HFFc6 (cell line): ENCODE measurements at regions not wholly inside any gene's neighbourhood (a gene's known extent, or its start where the extent isn't known, plus 50 kb on each side); places are given as distances from the start of the nearest gene placed in this dataset.

Source experiments
- DNase-seq: peaks from one replicate; pipeline ENCODE4 v3.0.0-alpha.2; 2018
- H3K27ac Mint-ChIP-seq: 2 replicates; pipeline ENCODE4 v1.8.0; 2020; ENCODE audit warnings: mild to moderate bottlenecking, mixed read lengths
- H3K27me3 Mint-ChIP-seq: 2 replicates; pipeline ENCODE4 v1.8.0; 2021; ENCODE audit warnings: mild to moderate bottlenecking, moderate library complexity, mixed read lengths; ENCODE audit not compliant: insufficient read depth
- H3K36me3 Mint-ChIP-seq: 2 replicates; pipeline ENCODE4 v1.8.0; 2021; ENCODE audit warnings: low read depth, mixed read lengths
- H3K4me1 Mint-ChIP-seq: 2 replicates; pipeline ENCODE4 v1.8.0; 2020; ENCODE audit warnings: low read depth, mixed read lengths
- H3K4me3 Mint-ChIP-seq: 2 replicates; pipeline ENCODE4 v1.8.0; 2020; ENCODE audit warnings: mild to moderate bottlenecking, moderate library complexity, mixed read lengths
- H3K9me3 Mint-ChIP-seq: 2 replicates; pipeline ENCODE4 v1.8.0; 2020; ENCODE audit warnings: mild to moderate bottlenecking, mixed read lengths
- CTCF ChIP-seq: fragments of 200-600 bp; sonication (generic); IDR thresholded peaks from 2 replicates; pipeline ENCODE4 v1.5.0; 2021; ENCODE audit warnings: antibody characterized with exemption, mild to moderate bottlenecking

- peaks cover 30% of the 10 kb centered on the region for H3K9me3 Mint-ChIP-seq
- TF ChIP-seq CTCF, result no peak
These were observed 261.3 kb upstream of the PCDH15 start for GRCh38 chr10:55062349-55062748.

GRCh38 chr10:55058800-55059199, 257.8 kb upstream of the PCDH15 start:
- no peaks in the 10 kb centered on the region for H3K4me1 Mint-ChIP-seq
- no peak overlapping the region for H3K4me3 Mint-ChIP-seq
- no peak for TF ChIP-seq CTCF
- H3K27ac Mint-ChIP-seq, result no peak overlapping the region
- peaks cover 30% of the 10 kb centered on the region for H3K9me3 Mint-ChIP-seq
- H3K27me3 Mint-ChIP-seq, result no peaks in the 10 kb centered on the region
- H3K36me3 Mint-ChIP-seq, result no peaks in the 10 kb centered on the region
- no peak for DNase-seq

More at GRCh38 chr10:55062349-55062748, 261.3 kb upstream of the PCDH15 start:
- H3K4me3 Mint-ChIP-seq, result no peak overlapping the region
- no peak overlapping the region for H3K27ac Mint-ChIP-seq
- H3K4me1 Mint-ChIP-seq, result no peaks in the 10 kb centered on the region
- no peaks in the 10 kb centered on the region for H3K27me3 Mint-ChIP-seq
- no peak for DNase-seq
- no peaks in the 10 kb centered on the region for H3K36me3 Mint-ChIP-seq

- Mint-ChIP-seq H3K36me3 (no peaks in the 10 kb centered on the region), H3K27ac (no peak overlapping the region), H3K27me3 (no peaks in the 10 kb centered on the region), H3K9me3 (peaks cover 17% of the 10 kb centered on the region), H3K4me3 (no peak overlapping the region), H3K4me1 (no peaks in the 10 kb centered on the region)
- no peak for TF ChIP-seq CTCF
- DNase-seq, result no peak
These were observed 250.5 kb upstream of the PCDH15 start for GRCh38 chr10:55051515-55051914.

- H3K36me3 Mint-ChIP-seq, result no peaks in the 10 kb centered on the region
- no peaks in the 10 kb centered on the region for H3K27me3 Mint-ChIP-seq
- H3K4me3 Mint-ChIP-seq, result no peak overlapping the region
- H3K4me1 Mint-ChIP-seq, result no peaks in the 10 kb centered on the region
- DNase-seq, result no peak
- peaks cover 20% of the 10 kb centered on the region for H3K9me3 Mint-ChIP-seq
- H3K27ac Mint-ChIP-seq, result no peak overlapping the region
- no peak for TF ChIP-seq CTCF
These were observed 247.9 kb upstream of the PCDH15 start for GRCh38 chr10:55048830-55049498.

GRCh38 chr10:55043540-55043939, 242.5 kb upstream of the PCDH15 start:
- DNase-seq, result no peak
- no peak overlapping the region for H3K27ac Mint-ChIP-seq
- no peak overlapping the region for H3K4me3 Mint-ChIP-seq
- H3K9me3 Mint-ChIP-seq, result peaks cover 31% of the 10 kb centered on the region
- no peaks in the 10 kb centered on the region for H3K36me3 Mint-ChIP-seq
- no peak for TF ChIP-seq CTCF
- no peaks in the 10 kb centered on the region for H3K4me1 Mint-ChIP-seq
- no peaks in the 10 kb centered on the region for H3K27me3 Mint-ChIP-seq
